Gastrocnemius medialis (tissue), 4 donors: ENCODE measurements at regions not wholly inside any gene's neighbourhood (a gene's known extent, or its start where the extent isn't known, plus 50 kb on each side); places are given as distances from the start of the nearest gene placed in this dataset.

Experiments
- ATAC-seq, 2 donors: fragments of 150-250 bp; one replicate each; pipeline ENCODE4 v1.9.1; 2016
- DNase-seq, 2 donors: peaks; one replicate each; pipeline ENCODE4 v3.0.0-alpha.2; 2019
- H3K27ac ChIP-seq, 4 donors: fragments of 200-600 bp; sonication (generic); 1 replicate in 1 of 4; 2 replicates in 3 of 4; pipeline ENCODE4 v1.5.1; 2016 to 2018; ENCODE audit warnings: mild to moderate bottlenecking in 2 of 4, moderate library complexity in 1 of 4
- H3K27me3 ChIP-seq, 3 donors: fragments of 200-600 bp; sonication (generic) in 2 of 3; 1 replicate in 1 of 3; 2 replicates in 2 of 3; pipeline versions ENCODE4 v1.5.1 to v1.6.0; 2016 to 2019; ENCODE audit warnings: mild to moderate bottlenecking in 1 of 3, moderate library complexity in 1 of 3
- H3K36me3 ChIP-seq, 2 donors: fragments of 200-600 bp; sonication (generic) in 1 of 2; one replicate each; pipeline ENCODE4 v1.5.1; 2017 to 2018
- H3K4me1 ChIP-seq, 2 donors: fragments of 200-600 bp; sonication (generic) in 1 of 2; one replicate each; pipeline ENCODE4 v1.5.1; 2016 to 2017; ENCODE audit warnings: mild to moderate bottlenecking in 2 of 2
- H3K4me3 ChIP-seq, 4 donors: fragments of 200-600 bp; sonication (generic) in 3 of 4; 1 replicate in 1 of 4; 2 replicates in 3 of 4; pipeline ENCODE4 v1.5.1; 2016 to 2019; ENCODE audit warnings: mild to moderate bottlenecking in 2 of 4
- H3K9me3 ChIP-seq, 3 donors: fragments of 200-600 bp; sonication (generic) in 2 of 3; 1 replicate in 1 of 3; 2 replicates in 2 of 3; pipeline ENCODE4 v1.5.1; 2016 to 2019
- POLR2A ChIP-seq, 2 donors: fragments of 450-650 bp; IDR thresholded peaks; one replicate each; pipeline ENCODE4 v1.6.1; 2017; ENCODE audit warnings: antibody characterized with exemption in 2 of 2, mild to moderate bottlenecking in 2 of 2, moderate library complexity in 2 of 2
- in situ Hi-C, 4 donors: fragments of 200-750 bp; cut with MboI; loops; one replicate each; pipeline versions ENCODE4 v1.15.0 to v1.8.0; 2017; ENCODE audit warnings: low sequenced_read_pairs in 4 of 4
- intact Hi-C: fragments of 100-400 bp; cut with DNase I; formaldehyde crosslinking; loops from one replicate; pipeline ENCODE4 v1.15.1; 2023; ENCODE audit warnings: low total_unique reads
- TF ChIP-seq, protein P1 (sequence below), 5 experiments: fragments of 450-650 bp in 3 of 5; fragments of 200-600 bp in 2 of 5; sonication (generic) in 2 of 5; IDR thresholded peaks in 4 of 5; conservative IDR thresholded peaks in 1 of 5; 1 replicate in 4 of 5; 2 replicates in 1 of 5; pipeline ENCODE4 v1.5.1; 2016 to 2019; ENCODE audit warnings: antibody characterized with exemption in 5 of 5, mild to moderate bottlenecking in 3 of 5, moderate library complexity in 3 of 5

DNA sequence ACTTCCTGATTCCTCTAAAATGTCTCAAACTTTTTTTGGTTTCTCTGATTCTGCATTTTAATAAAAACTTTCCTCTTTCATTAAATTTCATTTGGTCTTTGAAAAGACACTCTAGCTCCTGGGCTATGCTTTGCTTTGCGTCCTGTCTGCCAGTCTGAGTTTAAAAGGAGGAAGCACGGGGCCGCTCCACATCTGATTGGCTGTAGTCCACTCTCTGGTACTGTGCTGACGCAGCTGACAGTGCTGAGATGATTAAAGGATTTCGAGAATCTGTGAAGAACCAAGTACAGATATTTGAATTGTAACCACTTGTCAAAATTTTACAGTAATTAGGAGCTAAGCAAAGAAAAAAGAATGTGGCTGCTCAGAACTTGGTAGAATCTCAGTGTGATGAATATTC lies 199.6 kb upstream of the HNMT start:
- Histone ChIP-seq H3K9me3 (peaks cover 0 to 4% (median 0%) of the 10 kb centered on the region in 3 donors), H3K4me1 (no peaks in the 10 kb centered on the region), H3K4me3 (no peak overlapping the region), H3K27me3 (no peaks in the 10 kb centered on the region), H3K27ac (no peak overlapping the region), H3K36me3 (no peaks in the 10 kb centered on the region)
- no peak for DNase-seq
- in situ Hi-C loops: no loop called here
- no peak for ATAC-seq
- TF ChIP-seq POLR2A (IDR thresholded peaks at IDR 0.05): no peak
- intact Hi-C loops: no loop called here

DNA sequence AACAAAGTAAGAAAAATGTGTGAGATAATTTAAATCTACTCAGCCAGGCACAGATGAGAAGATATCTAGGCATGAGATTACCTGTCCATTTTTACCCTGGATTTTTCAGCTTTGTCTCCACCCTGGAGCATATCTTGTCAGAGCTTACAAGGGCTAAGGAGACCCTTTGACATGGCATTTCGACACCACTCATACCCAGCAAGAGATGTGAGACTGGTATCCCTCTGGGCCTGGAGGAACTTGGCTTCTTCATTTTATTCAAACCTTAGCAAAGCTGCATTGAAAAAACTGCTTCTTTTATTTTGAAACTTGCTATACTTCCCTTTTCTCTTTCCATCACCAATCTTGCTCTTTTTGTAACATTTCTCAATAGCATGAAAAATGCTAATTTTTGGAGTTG lies 194.9 kb upstream of the HNMT start:
- Histone ChIP-seq H3K27ac (no peak overlapping the region), H3K4me3 (no peak overlapping the region), H3K9me3 (no peaks in the 10 kb centered on the region), H3K36me3 (no peaks in the 10 kb centered on the region), H3K27me3 (no peaks in the 10 kb centered on the region), H3K4me1 (no peaks in the 10 kb centered on the region)
- in situ Hi-C loops: no loop called here
- DNase-seq: no peak
- TF ChIP-seq POLR2A (IDR thresholded peaks at IDR 0.05): no peak
- TF ChIP-seq, protein P1, sequence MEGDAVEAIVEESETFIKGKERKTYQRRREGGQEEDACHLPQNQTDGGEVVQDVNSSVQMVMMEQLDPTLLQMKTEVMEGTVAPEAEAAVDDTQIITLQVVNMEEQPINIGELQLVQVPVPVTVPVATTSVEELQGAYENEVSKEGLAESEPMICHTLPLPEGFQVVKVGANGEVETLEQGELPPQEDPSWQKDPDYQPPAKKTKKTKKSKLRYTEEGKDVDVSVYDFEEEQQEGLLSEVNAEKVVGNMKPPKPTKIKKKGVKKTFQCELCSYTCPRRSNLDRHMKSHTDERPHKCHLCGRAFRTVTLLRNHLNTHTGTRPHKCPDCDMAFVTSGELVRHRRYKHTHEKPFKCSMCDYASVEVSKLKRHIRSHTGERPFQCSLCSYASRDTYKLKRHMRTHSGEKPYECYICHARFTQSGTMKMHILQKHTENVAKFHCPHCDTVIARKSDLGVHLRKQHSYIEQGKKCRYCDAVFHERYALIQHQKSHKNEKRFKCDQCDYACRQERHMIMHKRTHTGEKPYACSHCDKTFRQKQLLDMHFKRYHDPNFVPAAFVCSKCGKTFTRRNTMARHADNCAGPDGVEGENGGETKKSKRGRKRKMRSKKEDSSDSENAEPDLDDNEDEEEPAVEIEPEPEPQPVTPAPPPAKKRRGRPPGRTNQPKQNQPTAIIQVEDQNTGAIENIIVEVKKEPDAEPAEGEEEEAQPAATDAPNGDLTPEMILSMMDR (IDR thresholded peaks at IDR 0.05 in 4 of 5, conservative IDR thresholded peaks at IDR 0.05 in 1 of 5): no peak
- intact Hi-C loops: no loop called here
- ATAC-seq: no peak

DNA sequence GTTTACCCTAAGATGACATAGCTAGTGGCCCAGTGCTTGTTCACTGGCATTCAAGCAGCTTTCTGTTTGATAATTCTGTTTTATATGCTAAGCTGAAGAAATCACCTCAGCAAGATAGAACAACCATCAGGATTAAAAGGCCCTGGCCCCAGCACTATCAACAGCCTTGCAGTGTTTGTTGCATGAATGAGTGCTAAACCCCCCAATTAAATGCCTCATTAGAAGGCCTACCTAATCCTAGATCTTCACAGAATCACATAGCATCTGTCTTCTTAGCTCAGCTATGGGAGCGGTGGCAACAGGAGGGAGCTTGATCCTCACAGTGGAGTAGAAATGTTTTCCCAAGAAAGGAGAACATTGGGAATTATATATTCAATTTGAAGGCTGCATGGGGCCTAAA lies 194.1 kb upstream of the HNMT start:
- intact Hi-C loops: no loop called here
- in situ Hi-C loops: no loop called here
- no peaks in the 10 kb centered on the region for H3K27me3 ChIP-seq
- H3K4me1 ChIP-seq: no peaks in the 10 kb centered on the region
- H3K27ac ChIP-seq: no peak overlapping the region
- TF ChIP-seq POLR2A (IDR thresholded peaks at IDR 0.05): no peak
- TF ChIP-seq, protein P1 (IDR thresholded peaks at IDR 0.05 in 4 of 5, conservative IDR thresholded peaks at IDR 0.05 in 1 of 5): no peak
- DNase-seq (no peak), ATAC-seq (no peak)
- no peaks in the 10 kb centered on the region for H3K9me3 ChIP-seq
- H3K4me3 ChIP-seq: no peak overlapping the region
- no peaks in the 10 kb centered on the region for H3K36me3 ChIP-seq

DNA sequence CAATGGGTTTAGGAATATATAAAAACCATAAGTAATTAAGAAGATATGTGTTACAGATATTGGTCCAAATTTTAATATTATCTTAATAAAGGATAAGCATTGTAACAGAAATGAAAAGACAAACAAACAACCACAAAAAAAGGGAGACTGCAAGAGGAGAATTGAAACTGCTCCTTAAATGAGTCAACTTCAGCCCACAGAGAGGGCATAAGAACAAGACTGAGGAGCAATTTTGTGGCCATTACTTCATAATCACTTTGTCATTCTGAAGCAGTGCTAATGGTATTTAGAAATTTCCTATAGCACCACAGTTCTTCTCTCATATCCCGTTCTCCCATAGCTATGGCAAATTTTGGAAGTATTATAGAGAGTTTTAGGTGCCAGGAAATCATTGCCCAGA lies 193.2 kb upstream of the HNMT start:
- no peak for ATAC-seq
- Histone ChIP-seq H3K9me3 (no peaks in the 10 kb centered on the region), H3K4me3 (no peak overlapping the region), H3K4me1 (no peaks in the 10 kb centered on the region), H3K27ac (no peak overlapping the region), H3K27me3 (no peaks in the 10 kb centered on the region), H3K36me3 (no peaks in the 10 kb centered on the region)
- in situ Hi-C loops: no loop called here
- no peak for DNase-seq
- no peak for TF ChIP-seq POLR2A (IDR thresholded peaks at IDR 0.05)
- TF ChIP-seq, protein P1 (IDR thresholded peaks at IDR 0.05 in 4 of 5, conservative IDR thresholded peaks at IDR 0.05 in 1 of 5): no peak
- intact Hi-C loops: no loop called here

DNA sequence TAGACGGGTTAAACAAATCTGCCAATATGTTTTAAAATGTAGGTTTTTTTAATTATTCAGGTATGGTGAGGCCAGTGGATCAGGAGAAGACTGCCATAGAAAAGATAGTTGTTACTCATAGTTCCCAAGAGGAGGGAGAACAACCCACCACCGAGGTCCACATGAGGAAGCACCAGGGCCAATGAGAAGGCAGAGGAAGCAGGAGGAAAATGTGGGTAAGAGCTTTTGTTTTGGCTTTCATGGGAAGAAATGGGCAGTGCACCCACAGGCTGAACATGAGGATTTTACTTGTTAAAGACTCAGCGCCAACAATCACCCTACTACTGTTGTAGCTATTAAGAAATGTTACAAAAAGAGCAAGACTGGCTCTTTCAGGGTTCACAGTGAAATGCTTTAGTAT lies 191.8 kb upstream of the HNMT start:
- DNase-seq: no peak

More for the DNA sequence above, 191.8 kb upstream of the HNMT start:
- no peaks in the 10 kb centered on the region for H3K27me3 ChIP-seq
- intact Hi-C loops (no loop called here), in situ Hi-C loops (no loop called here)
- H3K4me3 ChIP-seq: no peak overlapping the region
- H3K9me3 ChIP-seq: no peaks in the 10 kb centered on the region
- no peaks in the 10 kb centered on the region for H3K36me3 ChIP-seq
- no peak overlapping the region for H3K27ac ChIP-seq
- H3K4me1 ChIP-seq: no peaks in the 10 kb centered on the region
- ATAC-seq: no peak
- TF ChIP-seq, protein P1 (IDR thresholded peaks at IDR 0.05 in 4 of 5, conservative IDR thresholded peaks at IDR 0.05 in 1 of 5): no peak
- no peak for TF ChIP-seq POLR2A (IDR thresholded peaks at IDR 0.05)
